Caco-2 (cell line): ENCODE measurements at regions not wholly inside any gene's neighbourhood (a gene's known extent, or its start where the extent isn't known, plus 50 kb on each side); places are given as distances from the start of the nearest gene placed in this dataset.

Experiments
- BruUV-seq: library from RNA; stranded (reverse); fragments of 400-500 nt; replicated peaks from 2 replicates; lab custom pipeline; 2021; lab: Mats Ljungman, UMichigan
- CTCF ChIA-PET: fragments of 300-600 bp; sonication (Branson Sonifier 250); formaldehyde crosslinking; loops from one replicate; lab custom pipeline; 2022; ENCODE audit warnings: antibody characterized with exemption; lab: Charles Lee
- POLR2A ChIA-PET: fragments of 300-600 bp; sonication (Branson Sonifier 250); formaldehyde crosslinking; loops from one replicate; lab custom pipeline; 2022; ENCODE audit warnings: antibody characterized with exemption; lab: Charles Lee
- DNase-seq, 2 experiments: peaks; one replicate each; pipeline versions ENCODE4 v3.0.0 to v3.0.0-alpha.2; 2020 to 2022
- H3K27me3 ChIP-seq: replicated peaks from 2 replicates; pipeline ENCODE4 v1.6.0; 2011; ENCODE audit warnings: low read length; ENCODE audit not compliant: control insufficient read depth, insufficient read depth
- H3K36me3 ChIP-seq: 2 replicates; pipeline ENCODE4 v1.5.1; 2011; ENCODE audit warnings: low read length; ENCODE audit not compliant: control insufficient read depth, insufficient read depth
- H3K4me1 ChIP-seq: fragments of 250-450 bp; sonication (Bioruptor Pico); 2 replicates; pipeline ENCODE4 v1.5.1; 2020; ENCODE audit warnings: mild to moderate bottlenecking
- H3K4me3 ChIP-seq: 2 replicates; pipeline ENCODE4 v1.5.1; 2011; ENCODE audit warnings: low read depth, mild to moderate bottlenecking, control low read depth, low read length
- H3K9me3 ChIP-seq: fragments of 250-450 bp; sonication (Bioruptor Pico); 2 replicates; pipeline ENCODE4 v1.5.1; 2020; ENCODE audit warnings: mild to moderate bottlenecking, moderate library complexity
- H3K27ac Mint-ChIP-seq: one replicate; pipeline ENCODE4 v1.8.0; 2022; ENCODE audit warnings: mixed read lengths; ENCODE audit not compliant: unreplicated experiment
- H3K27me3 Mint-ChIP-seq: one replicate; pipeline ENCODE4 v1.8.0; 2022; ENCODE audit warnings: mixed read lengths; ENCODE audit not compliant: insufficient read depth, unreplicated experiment
- H3K36me3 Mint-ChIP-seq: one replicate; pipeline ENCODE4 v1.8.0; 2022; ENCODE audit warnings: mild to moderate bottlenecking, mixed read lengths; ENCODE audit not compliant: insufficient read depth, unreplicated experiment
- H3K4me1 Mint-ChIP-seq: one replicate; pipeline ENCODE4 v1.8.0; 2022; ENCODE audit warnings: low read depth, mixed read lengths; ENCODE audit not compliant: unreplicated experiment
- H3K4me3 Mint-ChIP-seq: one replicate; pipeline ENCODE4 v1.8.0; 2022; ENCODE audit warnings: mild to moderate bottlenecking, moderate library complexity, mixed read lengths; ENCODE audit not compliant: unreplicated experiment
- H3K9me3 Mint-ChIP-seq: one replicate; pipeline ENCODE4 v1.8.0; 2022; ENCODE audit warnings: mixed read lengths; ENCODE audit not compliant: unreplicated experiment
- CTCF ChIP-seq, 2 experiments: fragments of 200-600 bp in 1 of 2; IDR thresholded peaks; 1 replicate in 1 of 2; 2 replicates in 1 of 2; pipeline versions ENCODE4 v1.5.1 to v1.8.0; 2011 to 2022; ENCODE audit warnings: antibody characterized with exemption in 1 of 2, control low read depth in 1 of 2, inconsistent platforms in 1 of 2, low read depth in 1 of 2, low read length in 1 of 2, mild to moderate bottlenecking in 1 of 2, moderate library complexity in 1 of 2; ENCODE audit not compliant: insufficient read depth in 1 of 2, severe bottlenecking in 1 of 2, unreplicated experiment in 1 of 2
- intact Hi-C: fragments of 100-400 bp; cut with micrococcal nuclease; formaldehyde crosslinking; loops from one replicate; pipeline ENCODE4 v1.10.0; 2022; ENCODE audit not compliant: unreplicated experiment

GRCh38 chr13:105814902-105815250 lies 720.6 kb downstream of the EFNB2 start:
- DNase-seq = no peak
- Histone ChIP-seq H3K9me3 (no peaks in the 10 kb centered on the region), H3K36me3 (no peaks in the 10 kb centered on the region), H3K27me3 (no peaks in the 10 kb centered on the region), H3K4me3 (no peak overlapping the region), H3K4me1 (peaks cover 28% of the 10 kb centered on the region)
- H3K27ac Mint-ChIP-seq = no peak overlapping the region
- H3K9me3 Mint-ChIP-seq = no peaks in the 10 kb centered on the region
- H3K4me1 Mint-ChIP-seq = peaks cover 23% of the 10 kb centered on the region
- intact Hi-C loops = loop anchor here (5.0 to 10.0 kb wide), 3 partner anchors 262 to 717 kb away; no protein-coding TSS in a partner anchor
- H3K27me3 Mint-ChIP-seq = no peaks in the 10 kb centered on the region
- no peak overlapping the region for H3K4me3 Mint-ChIP-seq
- no peak for TF ChIP-seq CTCF (IDR thresholded peaks at IDR 0.05; ENCODE audit: insufficient read depth in 1 of 2, low read depth in 1 of 2, low read length in 1 of 2, severe bottlenecking in 1 of 2, unreplicated experiment in 1 of 2)
- ChIA-PET CTCF (no interaction called here), POLR2A (no interaction called here)
- no peaks in the 10 kb centered on the region for H3K36me3 Mint-ChIP-seq
- BruUV-seq = no TSS peak

GRCh38 chr13:105814219-105814901 lies 721.1 kb downstream of the EFNB2 start:
- no peak overlapping the region for H3K4me3 Mint-ChIP-seq

GRCh38 chr13:105806628-105806920 lies 728.9 kb downstream of the EFNB2 start:
- H3K4me1 ChIP-seq = no peaks in the 10 kb centered on the region
- no TSS peak for BruUV-seq
- TF ChIP-seq CTCF (IDR thresholded peaks at IDR 0.05; ENCODE audit: insufficient read depth in 1 of 2, low read depth in 1 of 2, low read length in 1 of 2, severe bottlenecking in 1 of 2, unreplicated experiment in 1 of 2) = no peak
- no peak for DNase-seq
- ChIA-PET CTCF (no interaction called here), POLR2A (no interaction called here)
- H3K9me3 ChIP-seq = no peaks in the 10 kb centered on the region
- no peaks in the 10 kb centered on the region for H3K27me3 ChIP-seq
- H3K27ac Mint-ChIP-seq = no peak overlapping the region
- no peaks in the 10 kb centered on the region for H3K4me1 Mint-ChIP-seq
- intact Hi-C loops = no loop called here
- no peaks in the 10 kb centered on the region for H3K9me3 Mint-ChIP-seq
- no peaks in the 10 kb centered on the region for H3K36me3 Mint-ChIP-seq
- H3K27me3 Mint-ChIP-seq = no peaks in the 10 kb centered on the region
- H3K4me3 Mint-ChIP-seq = no peak overlapping the region
- H3K4me3 ChIP-seq = no peak overlapping the region
- no peaks in the 10 kb centered on the region for H3K36me3 ChIP-seq

More at GRCh38 chr13:105814219-105814901, 721.1 kb downstream of the EFNB2 start:
- CTCF ChIA-PET = no interaction called here
- Mint-ChIP-seq H3K36me3 (no peaks in the 10 kb centered on the region), H3K4me1 (peaks cover 23% of the 10 kb centered on the region), H3K9me3 (no peaks in the 10 kb centered on the region), H3K27me3 (no peaks in the 10 kb centered on the region), H3K27ac (no peak overlapping the region)
- DNase-seq = no peak
- BruUV-seq = no TSS peak
- no peak for TF ChIP-seq CTCF (IDR thresholded peaks at IDR 0.05; ENCODE audit: insufficient read depth in 1 of 2, low read depth in 1 of 2, low read length in 1 of 2, severe bottlenecking in 1 of 2, unreplicated experiment in 1 of 2)
- no peaks in the 10 kb centered on the region for H3K9me3 ChIP-seq
- intact Hi-C loops = loop anchor here (10.0 kb wide), 1 partner anchor 570 kb away; no protein-coding TSS in a partner anchor
- POLR2A ChIA-PET = no interaction called here
- peaks cover 28% of the 10 kb centered on the region for H3K4me1 ChIP-seq
- H3K27me3 ChIP-seq = no peaks in the 10 kb centered on the region
- no peak overlapping the region for H3K4me3 ChIP-seq
- H3K36me3 ChIP-seq = no peaks in the 10 kb centered on the region
